SU-DHL-6 (cell line): ENCODE measurements at regions not wholly inside any gene's neighbourhood (a gene's known extent, or its start where the extent isn't known, plus 50 kb on each side); places are given as distances from the start of the nearest gene placed in this dataset.

Experiments
- H2AFZ ChIP-seq: fragments of 200-600 bp; sonication (generic); 2 replicates; pipeline ENCODE4 v1.6.1; 2014; ENCODE audit warnings: low read depth, mild to moderate bottlenecking, moderate library complexity, mixed read lengths, antibody characterized with exemption, low read length; ENCODE audit not compliant: severe bottlenecking
- H3F3A ChIP-seq: fragments of 200-600 bp; shearing (Covaris generic); 2 replicates; pipeline ENCODE4 v1.6.0; 2016; ENCODE audit warnings: antibody characterized with exemption, mild to moderate bottlenecking; ENCODE audit not compliant: insufficient read depth
- H3K27ac ChIP-seq: fragments of 200-600 bp; sonication (generic); 2 replicates; pipeline ENCODE4 v1.5.1; 2016; ENCODE audit warnings: low read depth, mild to moderate bottlenecking, low read length, moderate library complexity, mixed read lengths
- H3K27me3 ChIP-seq: fragments of 200-600 bp; sonication (generic), shearing (Covaris generic); 2 replicates; pipeline ENCODE4 v1.6.0; 2014; ENCODE audit warnings: mild to moderate bottlenecking, low read length
- H3K36me3 ChIP-seq: fragments of 200-600 bp; sonication (generic); 2 replicates; pipeline ENCODE4 v1.6.1; 2014; ENCODE audit warnings: mild to moderate bottlenecking, low read length, mixed read lengths
- H3K4me2 ChIP-seq: fragments of 300-600, 200-600 bp; shearing (Covaris generic), sonication (generic); 2 replicates; pipeline ENCODE4 v1.6.0; 2014; ENCODE audit warnings: low read length, low read depth, mild to moderate bottlenecking; ENCODE audit not compliant: poor library complexity, severe bottlenecking
- H3K4me3 ChIP-seq: fragments of 200-600 bp; sonication (generic); 2 replicates; pipeline ENCODE4 v1.5.1; 2014; ENCODE audit warnings: antibody characterized with exemption, low read length, mild to moderate bottlenecking, mixed read lengths; ENCODE audit not compliant: insufficient read depth, poor library complexity, severe bottlenecking
- H3K79me2 ChIP-seq: fragments of 200-600 bp; sonication (generic); 2 replicates; pipeline ENCODE4 v1.6.1; 2014; ENCODE audit warnings: mild to moderate bottlenecking, low read length, moderate library complexity; ENCODE audit not compliant: insufficient read depth
- H3K9ac ChIP-seq: fragments of 200-600 bp; sonication (generic); 2 replicates; pipeline ENCODE4 v1.7.0; 2014; ENCODE audit warnings: mild to moderate bottlenecking, low read length
- H3K9me2 ChIP-seq: fragments of 200-600 bp; sonication (generic); replicated peaks from 2 replicates; pipeline ENCODE4 v1.6.1; 2014; ENCODE audit warnings: low read length; ENCODE audit not compliant: insufficient read depth
- H3K9me3 ChIP-seq: fragments of 200-600 bp; sonication (generic); 2 replicates; pipeline ENCODE4 v1.6.1; 2014; ENCODE audit warnings: low read length, mixed read lengths; ENCODE audit not compliant: insufficient read depth
- H4K20me1 ChIP-seq: fragments of 200-600 bp; sonication (generic); 2 replicates; pipeline ENCODE4 v1.6.1; 2014; ENCODE audit warnings: low read depth, mild to moderate bottlenecking, antibody characterized with exemption, low read length, moderate library complexity, mixed read lengths
- EZH2phosphoT487 ChIP-seq: fragments of 200-600 bp; sonication (generic), shearing (Covaris generic); conservative IDR thresholded peaks from 2 replicates; pipeline ENCODE4 v1.6.1; 2018; ENCODE audit warnings: mild to moderate bottlenecking, antibody characterized with exemption, low read length, moderate library complexity, mixed read lengths
- TF ChIP-seq, protein P1 (sequence below): fragments of 200-600 bp; sonication (generic); IDR thresholded peaks from one replicate; pipeline ENCODE4 v1.5.1; 2017; ENCODE audit warnings: antibody characterized with exemption, mild to moderate bottlenecking, low read length, moderate library complexity; ENCODE audit not compliant: insufficient read depth, poor library complexity, severe bottlenecking

DNA sequence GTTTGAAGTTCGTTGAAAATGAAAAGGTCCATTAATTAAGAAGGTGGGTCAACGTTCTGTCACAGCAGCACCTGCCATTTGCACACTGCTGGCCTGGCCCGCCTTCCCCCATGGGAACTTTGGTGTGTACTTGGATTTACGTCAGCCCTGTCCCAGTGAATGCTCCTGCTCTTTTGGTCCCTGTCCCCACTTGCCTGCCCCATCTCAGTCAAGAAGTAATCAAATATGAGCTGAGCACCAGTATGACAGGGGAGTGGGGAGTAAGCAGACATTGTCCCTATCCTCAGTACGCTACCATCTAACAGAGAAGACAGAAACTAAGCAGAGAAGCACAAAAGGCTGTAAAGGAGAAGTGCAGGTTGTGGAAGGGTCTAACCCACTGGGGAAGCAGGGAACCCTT lies 65.1 kb downstream of the SLC4A3 start:
- Histone ChIP-seq H2AFZ (no peak overlapping the region), H3K27me3 (no peaks in the 10 kb centered on the region), H4K20me1 (no peaks in the 10 kb centered on the region), H3K9me2 (no peaks in the 10 kb centered on the region), H3K27ac (no peak overlapping the region), H3K4me2 (no peak overlapping the region), H3F3A (no peaks in the 10 kb centered on the region), H3K9me3 (no peaks in the 10 kb centered on the region), H3K4me3 (no peak overlapping the region), H3K36me3 (no peaks in the 10 kb centered on the region), H3K9ac (no peak overlapping the region), H3K79me2 (no peaks in the 10 kb centered on the region)
- TF ChIP-seq, protein P1, sequence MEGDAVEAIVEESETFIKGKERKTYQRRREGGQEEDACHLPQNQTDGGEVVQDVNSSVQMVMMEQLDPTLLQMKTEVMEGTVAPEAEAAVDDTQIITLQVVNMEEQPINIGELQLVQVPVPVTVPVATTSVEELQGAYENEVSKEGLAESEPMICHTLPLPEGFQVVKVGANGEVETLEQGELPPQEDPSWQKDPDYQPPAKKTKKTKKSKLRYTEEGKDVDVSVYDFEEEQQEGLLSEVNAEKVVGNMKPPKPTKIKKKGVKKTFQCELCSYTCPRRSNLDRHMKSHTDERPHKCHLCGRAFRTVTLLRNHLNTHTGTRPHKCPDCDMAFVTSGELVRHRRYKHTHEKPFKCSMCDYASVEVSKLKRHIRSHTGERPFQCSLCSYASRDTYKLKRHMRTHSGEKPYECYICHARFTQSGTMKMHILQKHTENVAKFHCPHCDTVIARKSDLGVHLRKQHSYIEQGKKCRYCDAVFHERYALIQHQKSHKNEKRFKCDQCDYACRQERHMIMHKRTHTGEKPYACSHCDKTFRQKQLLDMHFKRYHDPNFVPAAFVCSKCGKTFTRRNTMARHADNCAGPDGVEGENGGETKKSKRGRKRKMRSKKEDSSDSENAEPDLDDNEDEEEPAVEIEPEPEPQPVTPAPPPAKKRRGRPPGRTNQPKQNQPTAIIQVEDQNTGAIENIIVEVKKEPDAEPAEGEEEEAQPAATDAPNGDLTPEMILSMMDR: no peak
- TF ChIP-seq EZH2phosphoT487: no peak

DNA sequence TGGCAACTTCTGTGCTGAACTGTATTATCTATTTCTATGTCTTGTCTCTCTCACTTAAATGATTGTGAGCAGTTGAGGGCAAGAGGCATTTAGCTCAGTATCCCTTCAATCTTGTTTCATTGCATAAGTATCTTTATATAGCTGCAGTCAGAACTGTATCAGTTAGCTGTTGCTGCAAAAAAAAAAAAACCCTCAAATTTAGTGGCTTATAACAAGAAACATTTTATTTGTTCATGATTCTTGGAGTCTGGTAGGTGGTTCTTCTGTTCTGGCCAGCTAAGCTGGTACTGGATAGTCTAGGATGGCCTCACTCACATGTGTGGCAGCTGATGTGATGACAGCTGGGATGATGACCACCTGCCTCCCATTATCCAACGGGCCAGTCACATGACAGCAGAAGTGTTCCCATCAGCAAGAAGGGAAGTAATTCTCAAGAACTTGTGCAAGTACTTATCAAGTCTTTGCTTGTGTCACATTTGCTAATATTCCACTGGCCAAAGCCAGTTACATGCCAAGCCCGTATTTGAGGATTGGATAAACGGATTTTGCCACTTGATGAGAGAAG lies 67.8 kb downstream of the SLC4A3 start:
- TF ChIP-seq, protein P1: no peak

DNA sequence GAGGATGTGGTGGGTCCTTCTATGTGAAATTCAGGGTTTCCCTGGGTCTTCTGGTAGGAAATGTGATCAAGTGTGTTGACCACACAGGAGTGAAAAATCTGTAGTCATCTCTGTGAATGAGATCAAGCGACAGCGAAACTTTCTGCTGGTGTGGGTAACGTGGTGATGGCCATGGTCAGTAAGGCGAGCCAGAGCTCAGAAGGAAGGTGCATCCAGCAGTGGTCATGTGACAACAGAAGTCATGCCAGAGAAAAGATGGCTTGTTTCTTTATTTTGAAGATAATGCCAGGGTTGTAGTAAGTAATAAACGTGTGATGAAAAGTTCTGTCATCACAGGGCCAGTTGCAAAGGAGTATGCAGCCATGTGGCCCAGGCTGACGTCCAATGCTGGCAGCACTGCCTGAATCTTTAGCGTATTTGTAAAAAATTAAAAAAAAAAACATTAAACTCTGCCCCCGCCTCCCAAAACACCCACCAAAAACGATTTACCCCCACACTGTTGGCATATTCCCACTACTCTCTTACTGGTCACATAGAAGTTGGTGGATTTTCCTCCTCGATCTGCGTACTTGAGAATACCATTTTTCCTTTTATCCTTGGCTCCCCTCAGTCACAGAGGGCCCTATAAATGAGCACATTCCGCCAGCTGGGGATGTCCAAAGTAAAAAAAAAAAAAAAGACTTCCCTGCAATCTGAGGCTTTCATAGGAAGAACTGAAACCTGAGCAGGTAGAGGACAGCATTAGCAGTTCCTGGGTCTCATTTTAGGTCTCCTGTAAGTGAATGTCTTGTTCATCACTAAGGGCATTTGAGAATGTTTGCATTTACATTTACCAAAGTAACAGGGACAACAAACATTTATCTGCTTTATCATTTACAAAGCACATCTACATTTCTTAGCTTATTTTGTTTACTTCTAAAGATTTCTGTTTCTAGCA lies 70.6 kb downstream of the SLC4A3 start:
- no peaks in the 10 kb centered on the region for H3F3A ChIP-seq
- H3K9me2 ChIP-seq: no peaks in the 10 kb centered on the region
- H3K36me3 ChIP-seq: no peaks in the 10 kb centered on the region
- no peak overlapping the region for H2AFZ ChIP-seq
- H4K20me1 ChIP-seq: no peaks in the 10 kb centered on the region
- TF ChIP-seq, protein P1: no peak
- TF ChIP-seq EZH2phosphoT487: no peak
- no peaks in the 10 kb centered on the region for H3K79me2 ChIP-seq
- no peaks in the 10 kb centered on the region for H3K27me3 ChIP-seq
- H3K27ac ChIP-seq: no peak overlapping the region
- H3K9me3 ChIP-seq: no peaks in the 10 kb centered on the region
- no peak overlapping the region for H3K4me3 ChIP-seq
- H3K9ac ChIP-seq: no peak overlapping the region
- H3K4me2 ChIP-seq: no peak overlapping the region

More for the DNA sequence above, 67.8 kb downstream of the SLC4A3 start:
- Histone ChIP-seq H3K27ac (no peak overlapping the region), H3F3A (no peaks in the 10 kb centered on the region), H3K9me2 (no peaks in the 10 kb centered on the region), H3K9me3 (no peaks in the 10 kb centered on the region), H3K27me3 (no peaks in the 10 kb centered on the region), H3K4me3 (no peak overlapping the region), H4K20me1 (no peaks in the 10 kb centered on the region), H2AFZ (no peak overlapping the region), H3K79me2 (no peaks in the 10 kb centered on the region), H3K9ac (no peak overlapping the region), H3K4me2 (no peak overlapping the region), H3K36me3 (no peaks in the 10 kb centered on the region)
